ENCODE measurements at regions not wholly inside any gene's neighbourhood (a gene's known extent, or its start where the extent isn't known, plus 50 kb on each side); places are given as distances from the start of the nearest gene placed in this dataset.

DNA sequence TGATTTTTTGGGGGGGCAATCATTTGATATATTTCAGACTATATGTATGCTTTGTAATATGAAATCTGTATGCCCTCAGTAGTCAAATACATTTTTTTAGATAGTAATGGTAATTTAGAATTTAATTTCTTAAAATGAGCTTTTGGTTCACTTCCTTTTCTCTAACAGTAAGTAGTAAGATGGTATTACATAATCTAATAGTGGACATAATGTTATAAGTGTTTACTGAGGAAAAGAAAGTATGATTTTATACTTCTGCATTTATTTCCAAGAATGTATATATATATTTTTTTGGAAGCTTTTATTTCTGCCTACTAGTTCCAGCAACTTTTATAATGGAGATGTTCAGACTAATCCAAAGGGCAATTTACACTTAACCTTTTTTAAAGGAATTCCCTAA is 1450.7 kb upstream of the TENM3 start:
- Histone ChIP-seq H3K4me3 (ENCODE audit: low read length) (no peak overlapping the region), H3K9me3 (ENCODE audit: control insufficient read depth, low read length) (no peaks in the 10 kb centered on the region), H3K27me3 (ENCODE audit: control insufficient read depth, insufficient read depth) (no peaks in the 10 kb centered on the region), H3K27ac (ENCODE audit: low read length) (no peak overlapping the region), H3K4me1 (ENCODE audit: control insufficient read depth, insufficient read depth, low read length) (no peaks in the 10 kb centered on the region)
- intact Hi-C loops (cut with DNase I): no loop called here
- ATAC-seq: no peak
- no peak for DNase-seq

DNA sequence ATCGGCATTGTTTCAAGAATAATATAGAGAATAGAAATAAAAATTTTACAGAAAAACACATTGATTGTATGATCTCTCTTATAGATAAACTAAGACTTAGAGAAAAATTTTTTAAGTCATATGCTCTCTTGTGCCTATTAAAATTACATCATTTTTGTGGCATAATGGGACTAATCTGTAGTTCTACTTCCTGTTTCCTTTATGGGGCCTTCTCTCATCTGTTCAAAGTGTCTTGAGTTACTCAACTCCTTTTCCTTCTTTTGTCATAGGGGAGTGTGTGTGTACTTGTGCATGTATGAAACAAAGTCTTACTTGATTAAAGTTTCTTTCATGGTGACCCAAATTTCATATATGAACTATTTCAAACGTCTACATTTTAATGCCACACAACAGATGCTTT is 1448.9 kb upstream of the TENM3 start:
- ATAC-seq: no peak
- H3K4me3 ChIP-seq (ENCODE audit: low read length): no peak overlapping the region
- WGBS: 70% methylated on average over 2 of the region's 2 CpGs

DNA sequence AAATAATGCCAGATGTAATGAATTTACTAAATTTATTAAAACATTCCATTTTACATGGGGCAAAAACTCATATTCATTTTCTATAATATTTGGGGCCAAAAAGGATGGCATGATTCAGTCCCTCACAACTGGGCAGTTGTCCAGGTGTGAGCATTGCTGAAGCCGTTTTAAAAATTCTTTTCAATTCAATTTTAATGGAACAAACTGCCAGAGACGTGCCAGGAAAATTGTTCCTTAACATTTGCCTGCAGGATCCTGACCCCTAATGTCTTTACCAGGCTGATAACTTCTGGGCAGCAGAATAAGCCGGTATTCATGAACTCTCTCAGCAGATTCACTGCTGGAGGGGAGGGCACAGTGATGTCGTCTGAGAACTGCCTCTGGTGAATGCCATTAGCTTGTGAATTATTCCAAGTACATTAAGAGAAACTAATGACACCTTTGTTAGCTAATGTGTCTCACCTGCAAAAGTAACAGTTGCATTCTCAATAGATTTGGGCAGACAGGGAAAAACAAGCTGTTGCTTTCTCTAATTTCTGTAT is 1445.1 kb upstream of the TENM3 start:
- 24% methylated on average over 4 of the region's 4 CpGs for WGBS
- no peaks in the 10 kb centered on the region for H3K4me1 ChIP-seq (ENCODE audit: control insufficient read depth, insufficient read depth, low read length)
- no peaks in the 10 kb centered on the region for H3K9me3 ChIP-seq (ENCODE audit: control insufficient read depth, low read length)
- no peak for ATAC-seq
- no peak overlapping the region for H3K4me3 ChIP-seq (ENCODE audit: low read length)
- no peak for DNase-seq
- intact Hi-C loops (cut with DNase I): no loop called here
- H3K27ac ChIP-seq (ENCODE audit: low read length): no peak overlapping the region
- no peaks in the 10 kb centered on the region for H3K27me3 ChIP-seq (ENCODE audit: control insufficient read depth, insufficient read depth)

More for the DNA sequence above, 1448.9 kb upstream of the TENM3 start:
- intact Hi-C loops (cut with DNase I): no loop called here
- Histone ChIP-seq H3K4me1 (ENCODE audit: control insufficient read depth, insufficient read depth, low read length) (no peaks in the 10 kb centered on the region), H3K27ac (ENCODE audit: low read length) (no peak overlapping the region), H3K27me3 (ENCODE audit: control insufficient read depth, insufficient read depth) (no peaks in the 10 kb centered on the region), H3K9me3 (ENCODE audit: control insufficient read depth, low read length) (no peaks in the 10 kb centered on the region)
- DNase-seq: no peak

DNA sequence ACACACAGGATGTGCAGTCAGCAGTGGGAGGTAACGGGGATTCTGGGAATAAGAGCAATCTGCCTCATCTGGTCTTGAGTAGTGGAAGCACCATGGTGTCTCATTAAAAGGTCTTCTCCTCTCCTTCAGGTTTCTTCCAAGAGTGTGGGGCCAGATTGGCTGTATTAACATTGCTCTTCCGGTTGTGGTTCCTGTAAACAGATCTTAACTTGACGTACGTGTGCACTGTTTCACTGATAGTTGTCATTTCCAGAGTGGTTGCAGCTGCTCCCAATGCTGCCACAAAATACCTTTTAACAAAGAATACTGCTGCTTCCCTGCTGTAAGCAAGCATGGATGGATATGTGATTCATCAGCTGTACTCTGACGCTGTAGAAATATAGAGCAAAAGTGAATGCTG is 1443.4 kb upstream of the TENM3 start:
- Histone ChIP-seq H3K27me3 (ENCODE audit: control insufficient read depth, insufficient read depth) (no peaks in the 10 kb centered on the region), H3K27ac (ENCODE audit: low read length) (no peak overlapping the region), H3K4me3 (ENCODE audit: low read length) (no peak overlapping the region), H3K4me1 (ENCODE audit: control insufficient read depth, insufficient read depth, low read length) (no peaks in the 10 kb centered on the region), H3K9me3 (ENCODE audit: control insufficient read depth, low read length) (no peaks in the 10 kb centered on the region)
- ATAC-seq: no peak
- intact Hi-C loops (cut with DNase I): no loop called here
- WGBS: 38% methylated on average over 5 of the region's 5 CpGs
- DNase-seq: no peak

DNA sequence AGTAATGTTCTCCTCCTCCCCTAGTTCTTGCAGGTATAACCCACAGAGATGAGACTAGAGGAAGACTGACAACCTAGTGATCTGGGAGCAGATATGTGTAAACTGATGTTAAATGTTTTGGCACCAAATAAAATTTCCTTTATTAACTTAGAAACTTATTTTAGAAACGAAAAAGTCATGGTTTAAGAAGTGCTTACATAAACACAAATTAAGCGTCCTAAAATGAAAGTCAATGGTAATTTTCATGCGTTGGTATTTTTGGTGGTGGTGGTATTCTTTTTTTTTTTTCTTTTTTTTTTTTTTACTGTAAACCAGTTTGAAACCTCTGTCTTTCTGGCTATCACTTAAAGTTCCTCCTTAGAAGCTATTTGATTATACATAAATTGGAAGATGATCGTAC is 1438.1 kb upstream of the TENM3 start:
- intact Hi-C loops (cut with DNase I): no loop called here
- no peak for ATAC-seq
- DNase-seq: no peak
- Histone ChIP-seq H3K4me1 (ENCODE audit: control insufficient read depth, insufficient read depth, low read length) (no peaks in the 10 kb centered on the region), H3K9me3 (ENCODE audit: control insufficient read depth, low read length) (no peaks in the 10 kb centered on the region), H3K4me3 (ENCODE audit: low read length) (no peak overlapping the region), H3K27ac (ENCODE audit: low read length) (no peak overlapping the region), H3K27me3 (ENCODE audit: control insufficient read depth, insufficient read depth) (no peaks in the 10 kb centered on the region)
- WGBS: 84% methylated on average over 4 of the region's 4 CpGs

DNA sequence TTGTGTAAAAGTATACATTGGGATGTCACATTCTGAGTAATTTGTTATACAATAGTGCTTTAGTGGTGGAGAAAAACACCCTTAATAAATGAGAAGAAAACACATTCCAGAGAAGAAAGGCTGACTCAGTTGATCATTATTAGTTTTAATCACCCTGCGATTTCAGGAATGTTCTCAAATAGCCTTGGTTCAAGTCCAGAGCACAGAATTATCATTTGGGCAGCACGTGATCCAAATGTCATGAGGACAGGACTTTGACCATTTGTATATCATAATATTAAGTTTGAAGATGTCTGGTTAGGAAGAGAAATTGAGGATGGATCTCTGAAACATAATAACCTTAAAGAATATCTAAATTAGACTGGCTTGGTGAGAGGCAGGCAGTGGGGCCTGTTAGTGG is 1434.3 kb upstream of the TENM3 start:
- H3K4me1 ChIP-seq (ENCODE audit: control insufficient read depth, insufficient read depth, low read length): no peaks in the 10 kb centered on the region
- H3K9me3 ChIP-seq (ENCODE audit: control insufficient read depth, low read length): no peaks in the 10 kb centered on the region
- H3K27ac ChIP-seq (ENCODE audit: low read length): no peak overlapping the region
- WGBS: 50% methylated on average over 2 of the region's 2 CpGs
- ATAC-seq (no peak), DNase-seq (no peak)
- H3K27me3 ChIP-seq (ENCODE audit: control insufficient read depth, insufficient read depth): no peaks in the 10 kb centered on the region
- intact Hi-C loops (cut with DNase I): no loop called here
- no peak overlapping the region for H3K4me3 ChIP-seq (ENCODE audit: low read length)

DNA sequence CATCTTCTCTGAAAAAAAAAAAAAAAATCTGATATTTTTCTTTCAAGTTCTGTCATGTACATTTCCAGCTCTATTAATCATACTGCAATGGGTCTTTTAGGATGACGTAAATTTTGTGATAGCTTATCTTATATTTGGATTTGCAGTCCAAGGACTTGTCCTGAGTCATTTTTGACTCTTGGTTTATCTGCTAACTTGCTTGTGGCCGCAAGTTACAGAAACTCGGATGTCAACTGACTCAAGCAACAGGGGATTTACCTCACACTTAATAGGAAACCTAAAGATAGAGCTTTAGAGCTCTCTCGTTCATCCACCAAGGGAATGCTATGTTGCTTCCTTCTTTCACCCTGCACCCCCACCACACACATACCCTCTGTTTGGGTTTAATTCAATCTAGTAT is 1433.8 kb upstream of the TENM3 start:
- ATAC-seq (no peak), DNase-seq (no peak)
- intact Hi-C loops (cut with DNase I): no loop called here
- H3K27me3 ChIP-seq (ENCODE audit: control insufficient read depth, insufficient read depth): no peaks in the 10 kb centered on the region
- H3K9me3 ChIP-seq (ENCODE audit: control insufficient read depth, low read length): no peaks in the 10 kb centered on the region
- no peak overlapping the region for H3K4me3 ChIP-seq (ENCODE audit: low read length)
- H3K4me1 ChIP-seq (ENCODE audit: control insufficient read depth, insufficient read depth, low read length): no peaks in the 10 kb centered on the region
- 40% methylated on average over 4 of the region's 4 CpGs for WGBS
- no peak overlapping the region for H3K27ac ChIP-seq (ENCODE audit: low read length)

DNA sequence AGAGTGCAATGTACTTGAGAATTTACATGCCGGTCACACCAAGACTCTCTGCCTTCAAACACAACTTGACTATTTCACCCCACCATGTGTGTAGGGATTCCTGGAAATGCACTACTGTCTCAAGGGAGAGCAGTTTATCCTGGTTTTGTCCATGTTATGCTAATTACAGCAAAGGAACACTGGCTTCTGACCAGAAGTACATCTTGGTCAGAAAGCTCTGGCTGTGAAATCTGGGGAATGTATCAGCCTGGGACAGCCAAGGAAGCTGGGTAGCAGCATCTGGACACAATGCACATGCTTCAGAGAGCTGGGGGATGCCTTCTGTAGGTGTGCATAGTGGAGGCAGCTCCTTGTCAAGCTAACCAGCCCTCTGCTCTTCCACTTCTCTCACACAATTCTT is 1432.6 kb upstream of the TENM3 start:
- 85% methylated on average over 1 of the region's 1 CpG for WGBS
- ATAC-seq (no peak), DNase-seq (no peak)
- Histone ChIP-seq H3K4me1 (ENCODE audit: control insufficient read depth, insufficient read depth, low read length) (no peaks in the 10 kb centered on the region), H3K27ac (ENCODE audit: low read length) (no peak overlapping the region), H3K27me3 (ENCODE audit: control insufficient read depth, insufficient read depth) (no peaks in the 10 kb centered on the region), H3K9me3 (ENCODE audit: control insufficient read depth, low read length) (no peaks in the 10 kb centered on the region), H3K4me3 (ENCODE audit: low read length) (no peak overlapping the region)
- intact Hi-C loops (cut with DNase I): no loop called here

DNA sequence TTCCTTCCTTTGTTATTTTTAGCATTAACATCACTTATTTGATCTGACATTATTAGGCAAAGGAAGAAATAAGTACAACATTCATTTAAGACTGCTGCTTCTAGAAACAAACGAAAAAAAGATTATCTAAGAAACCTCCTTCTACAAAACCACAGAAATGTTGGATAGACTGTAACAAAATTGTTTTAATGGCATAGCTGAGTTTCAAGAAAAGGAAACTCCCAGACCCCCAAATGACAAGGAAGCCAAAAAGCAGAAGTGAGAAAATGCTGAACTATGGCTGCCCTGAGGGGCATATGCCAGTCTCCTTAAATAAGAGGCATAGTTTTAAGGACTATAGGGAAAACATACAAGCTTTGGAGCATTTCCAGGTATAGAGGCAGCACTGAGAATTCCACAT is 1431.6 kb upstream of the TENM3 start:
- intact Hi-C loops (cut with DNase I): no loop called here

DNA sequence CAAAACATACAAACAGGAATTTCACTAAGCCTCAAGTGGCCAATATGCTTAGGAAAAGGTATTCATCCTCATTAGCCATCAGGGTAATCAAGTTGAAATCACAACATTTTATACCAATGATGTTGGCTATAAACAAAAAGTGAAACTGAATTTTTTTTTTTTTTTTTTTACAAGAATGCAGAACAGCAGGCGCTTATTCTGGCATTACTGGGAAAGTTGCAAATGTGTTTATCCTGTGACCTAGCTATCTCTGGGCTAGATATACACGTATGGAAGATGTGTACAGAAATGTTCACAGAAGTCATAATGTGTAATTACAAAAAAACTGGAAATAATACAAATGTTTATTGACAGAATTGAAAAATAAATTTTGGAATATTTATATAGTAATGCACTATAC is 1430.4 kb upstream of the TENM3 start:
- 49% methylated on average over 2 of the region's 2 CpGs for WGBS
- ATAC-seq: no peak
- no peaks in the 10 kb centered on the region for H3K9me3 ChIP-seq (ENCODE audit: control insufficient read depth, low read length)
- no peak overlapping the region for H3K4me3 ChIP-seq (ENCODE audit: low read length)
- no peaks in the 10 kb centered on the region for H3K27me3 ChIP-seq (ENCODE audit: control insufficient read depth, insufficient read depth)
- DNase-seq: no peak
- H3K27ac ChIP-seq (ENCODE audit: low read length): no peak overlapping the region
- intact Hi-C loops (cut with DNase I): no loop called here
- H3K4me1 ChIP-seq (ENCODE audit: control insufficient read depth, insufficient read depth, low read length): no peaks in the 10 kb centered on the region

More for the DNA sequence above, 1431.6 kb upstream of the TENM3 start:
- Histone ChIP-seq H3K4me1 (ENCODE audit: control insufficient read depth, insufficient read depth, low read length) (no peaks in the 10 kb centered on the region), H3K4me3 (ENCODE audit: low read length) (no peak overlapping the region), H3K27ac (ENCODE audit: low read length) (no peak overlapping the region), H3K9me3 (ENCODE audit: control insufficient read depth, low read length) (no peaks in the 10 kb centered on the region), H3K27me3 (ENCODE audit: control insufficient read depth, insufficient read depth) (no peaks in the 10 kb centered on the region)
- ATAC-seq (no peak), DNase-seq (no peak)
- 0% methylated on average over 1 of the region's 1 CpG for WGBS

DNA sequence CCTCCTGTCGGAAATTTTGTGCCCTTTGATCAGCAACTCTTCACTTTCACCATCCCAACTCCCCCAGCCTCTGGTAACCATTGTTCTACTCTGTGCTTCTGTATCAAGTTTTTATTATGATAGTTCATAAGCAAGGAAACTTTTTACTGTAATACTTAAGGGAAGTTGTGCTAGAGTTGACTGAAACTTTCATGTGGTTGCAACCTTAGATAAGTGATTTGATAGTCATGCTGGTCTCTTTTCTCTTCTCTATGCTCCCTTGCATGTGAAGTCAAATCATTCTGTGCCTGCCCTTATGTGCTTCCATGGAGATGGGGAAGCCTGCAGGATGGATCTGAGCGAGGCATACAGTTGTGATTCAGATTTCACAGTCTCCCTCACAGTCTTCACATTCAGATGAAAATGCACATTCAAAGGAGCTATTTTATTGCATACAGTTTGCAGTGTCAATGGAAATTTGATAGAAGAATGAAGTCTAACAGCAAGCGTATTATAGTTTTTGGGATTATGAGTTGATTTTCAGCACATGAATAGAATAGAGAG is 1428.3 kb upstream of the TENM3 start:
- no peak overlapping the region for H3K4me3 ChIP-seq (ENCODE audit: low read length)
- no peaks in the 10 kb centered on the region for H3K27me3 ChIP-seq (ENCODE audit: control insufficient read depth, insufficient read depth)
- 85% methylated on average over 3 of the region's 3 CpGs for WGBS
- ATAC-seq (no peak), DNase-seq (no peak)
- no peaks in the 10 kb centered on the region for H3K9me3 ChIP-seq (ENCODE audit: control insufficient read depth, low read length)
- no peak overlapping the region for H3K27ac ChIP-seq (ENCODE audit: low read length)
- no peaks in the 10 kb centered on the region for H3K4me1 ChIP-seq (ENCODE audit: control insufficient read depth, insufficient read depth, low read length)
- intact Hi-C loops (cut with DNase I): no loop called here

DNA sequence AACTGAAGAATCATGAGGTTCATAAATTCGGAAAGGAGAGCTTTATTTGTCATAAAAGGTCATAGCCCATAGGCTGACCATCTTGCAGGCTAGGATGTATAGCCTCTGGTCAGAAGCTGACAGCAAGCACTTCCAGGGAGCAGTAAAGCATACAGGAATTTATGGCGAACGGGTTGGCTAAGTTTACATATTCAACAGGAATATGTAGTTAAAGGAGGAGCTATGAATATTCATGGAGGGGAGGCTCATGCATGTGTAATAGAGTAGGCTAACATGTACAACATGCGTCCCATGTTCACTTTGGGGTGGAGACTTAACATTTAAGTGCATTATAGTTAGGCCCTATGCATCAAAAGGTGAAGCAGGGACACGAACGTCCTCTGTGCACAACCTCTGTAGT is 1425.7 kb upstream of the TENM3 start:
- DNase-seq (no peak), ATAC-seq (no peak)
- Histone ChIP-seq H3K27me3 (ENCODE audit: control insufficient read depth, insufficient read depth) (no peaks in the 10 kb centered on the region), H3K4me1 (ENCODE audit: control insufficient read depth, insufficient read depth, low read length) (no peaks in the 10 kb centered on the region), H3K9me3 (ENCODE audit: control insufficient read depth, low read length) (no peaks in the 10 kb centered on the region), H3K27ac (ENCODE audit: low read length) (no peak overlapping the region), H3K4me3 (ENCODE audit: low read length) (no peak overlapping the region)
- intact Hi-C loops (cut with DNase I): no loop called here
- 77% methylated on average over 6 of the region's 6 CpGs for WGBS
